Right cardiac atrium (tissue), 5 donors: ENCODE measurements at regions not wholly inside any gene's neighbourhood (a gene's known extent, or its start where the extent isn't known, plus 50 kb on each side); places are given as distances from the start of the nearest gene placed in this dataset.

Source experiments
- ATAC-seq, 2 donors: fragments of 200-7000 bp; cut with Tn5 transposase; one replicate each; pipeline versions ENCODE4 v1.8.0 to v1.9.1; 2020; ENCODE audit warnings: moderate library complexity in 2 of 2, mild to moderate bottlenecking in 1 of 2
- DNase-seq, 3 donors: peaks; one replicate each; pipeline ENCODE4 v3.0.0-alpha.2; 2020
- H3K27ac ChIP-seq: one replicate; pipeline ENCODE4 v1.5.1; 2013; ENCODE audit warnings: mild to moderate bottlenecking, low read length, control low read depth, moderate library complexity
- H3K27me3 ChIP-seq: one replicate; pipeline ENCODE4 v1.6.1; 2013; ENCODE audit not compliant: control insufficient read depth, insufficient read depth
- H3K4me1 ChIP-seq: one replicate; pipeline ENCODE4 v1.6.1; 2013; ENCODE audit warnings: low read length; ENCODE audit not compliant: control insufficient read depth, insufficient read depth
- H3K4me3 ChIP-seq: one replicate; pipeline ENCODE4 v1.5.1; 2013; ENCODE audit warnings: low read length, control low read depth
- H3K9me3 ChIP-seq: one replicate; pipeline ENCODE4 v1.6.1; 2013; ENCODE audit warnings: low read length; ENCODE audit not compliant: control insufficient read depth
- WGBS: extraction: QIAGEN DNeasy Blood & Tissue Kit; methylation state at CpG from one replicate; pipeline ENCODE4 v1.1.7; 2013; 5-methylcytosine and 5-hydroxymethylcytosine counted together
- intact Hi-C, 4 donors: fragments of 100-400 bp; cut with DNase I; formaldehyde crosslinking; loops; one replicate each; pipeline versions ENCODE4 v1.11.0 to v1.14.0; 2022 to 2023
- donor health status: healthy with polysubstance abuse.
- donor health status: DM: no; HTN: yes; CAD: no.
- donor health status: DM: no; HTN: no; CAD: no.
- donor health status: DM: no; HTN: yes; CAD: no; lungs with severe emphysema.
- donor health status: DM: yes; HTN: yes; CAD: no.

DNA sequence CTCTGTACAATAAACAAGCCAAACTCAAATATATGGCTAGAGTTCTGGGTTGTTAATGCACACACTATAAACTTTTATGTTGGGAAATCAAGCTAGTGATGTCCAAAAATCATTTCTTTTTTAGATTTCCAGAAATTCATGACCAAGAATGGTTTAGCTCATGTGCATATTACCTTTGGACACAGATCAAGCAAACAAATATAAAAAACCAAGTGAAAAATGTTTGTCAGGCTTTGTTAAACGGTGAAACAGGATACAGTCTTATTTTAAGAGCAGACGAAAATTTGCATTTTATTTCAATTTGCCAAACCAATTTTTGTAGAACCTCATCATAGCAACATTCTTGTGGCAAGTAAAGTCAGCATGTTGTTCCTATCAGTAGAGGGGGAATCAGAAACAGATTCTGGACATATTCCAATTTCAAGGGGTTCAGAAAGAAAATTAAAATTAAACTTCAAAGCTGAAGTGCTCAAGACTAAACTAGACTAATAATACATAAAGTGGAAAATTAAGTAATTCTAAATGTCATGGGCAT lies 413.6 kb downstream of the TRIML1 start:
- 51% methylated on average over 2 of the region's 2 CpGs for WGBS
- DNase-seq (no peak), ATAC-seq (no peak)
- Histone ChIP-seq H3K27ac (no peak overlapping the region), H3K4me3 (no peak overlapping the region), H3K9me3 (no peaks in the 10 kb centered on the region), H3K4me1 (no peaks in the 10 kb centered on the region), H3K27me3 (no peaks in the 10 kb centered on the region)
- intact Hi-C loops, result no loop called here

DNA sequence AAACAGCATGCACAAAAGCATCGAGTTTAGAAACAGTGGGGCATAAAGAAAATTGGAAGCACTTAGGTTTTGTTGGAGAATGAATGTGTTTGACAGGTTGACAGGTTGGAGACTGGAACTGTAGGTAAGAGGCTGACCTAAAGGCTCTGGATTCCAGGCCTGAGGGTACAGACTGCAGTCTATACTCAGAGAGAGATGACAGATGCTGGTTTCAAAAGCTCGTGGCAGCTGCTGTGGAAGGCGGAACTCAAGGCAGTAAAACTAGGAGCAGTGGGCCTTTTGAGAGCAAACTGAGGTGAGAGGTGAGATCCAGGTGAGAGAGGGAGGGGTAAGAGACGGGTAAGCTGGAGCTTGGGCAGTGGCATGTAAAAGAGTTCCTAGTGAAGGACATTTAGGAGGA lies 415.2 kb downstream of the TRIML1 start:
- no peaks in the 10 kb centered on the region for H3K4me1 ChIP-seq
- H3K4me3 ChIP-seq, result no peak overlapping the region
- DNase-seq (no peak), ATAC-seq (no peak)
- no peaks in the 10 kb centered on the region for H3K27me3 ChIP-seq
- H3K9me3 ChIP-seq, result no peaks in the 10 kb centered on the region
- H3K27ac ChIP-seq, result no peak overlapping the region
- WGBS, result 67% methylated on average over 4 of the region's 4 CpGs
- intact Hi-C loops, result no loop called here

DNA sequence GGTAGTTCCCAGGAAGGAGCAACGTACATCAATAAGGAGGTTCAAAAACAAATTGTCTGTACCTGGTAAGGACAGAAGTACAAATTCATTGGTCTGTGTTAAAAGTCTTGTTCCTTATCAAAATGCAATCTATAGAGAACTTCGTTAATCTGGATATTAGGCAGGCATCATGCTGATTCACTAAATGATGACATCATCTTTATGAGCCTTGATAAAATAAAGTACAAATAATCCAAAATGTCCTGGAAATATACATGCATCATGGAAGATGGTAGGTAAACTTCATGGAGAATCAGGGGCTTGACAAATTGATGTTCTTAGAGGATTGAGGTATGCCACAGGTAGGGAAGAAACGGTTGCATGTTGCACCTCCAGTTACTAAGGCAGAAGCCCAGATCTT lies 433.9 kb downstream of the TRIML1 start:
- H3K27ac ChIP-seq, result no peak overlapping the region
- no peaks in the 10 kb centered on the region for H3K4me1 ChIP-seq
- intact Hi-C loops, result no loop called here
- H3K4me3 ChIP-seq, result no peak overlapping the region
- WGBS, result 64% methylated on average over 3 of the region's 3 CpGs
- no peaks in the 10 kb centered on the region for H3K27me3 ChIP-seq
- DNase-seq (no peak), ATAC-seq (no peak)
- no peaks in the 10 kb centered on the region for H3K9me3 ChIP-seq

DNA sequence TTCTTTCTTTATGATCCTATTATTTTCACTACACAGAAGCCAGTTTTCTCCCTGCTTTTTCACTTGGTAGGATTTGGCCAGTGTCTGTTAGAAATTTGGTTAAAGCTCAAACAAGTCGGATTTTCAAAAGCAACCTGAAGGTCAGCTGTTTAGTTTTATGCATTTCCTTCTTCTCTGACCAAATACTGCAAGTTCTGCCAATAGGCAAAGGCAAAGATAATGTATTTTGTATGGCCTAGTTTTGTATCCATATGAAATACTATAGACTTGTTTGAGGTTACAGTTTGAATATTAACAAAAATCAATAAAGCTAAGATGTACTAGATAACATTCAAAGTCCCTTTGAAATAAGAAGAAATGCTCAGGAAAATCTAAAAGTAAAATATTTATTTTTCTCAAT lies 439.4 kb downstream of the TRIML1 start:
- Histone ChIP-seq H3K4me1 (no peaks in the 10 kb centered on the region), H3K27me3 (no peaks in the 10 kb centered on the region), H3K27ac (no peak overlapping the region), H3K9me3 (no peaks in the 10 kb centered on the region), H3K4me3 (no peak overlapping the region)
- ATAC-seq (no peak), DNase-seq (no peak)
- 51% methylated on average over 1 of the region's 1 CpG for WGBS
- intact Hi-C loops, result no loop called here

DNA sequence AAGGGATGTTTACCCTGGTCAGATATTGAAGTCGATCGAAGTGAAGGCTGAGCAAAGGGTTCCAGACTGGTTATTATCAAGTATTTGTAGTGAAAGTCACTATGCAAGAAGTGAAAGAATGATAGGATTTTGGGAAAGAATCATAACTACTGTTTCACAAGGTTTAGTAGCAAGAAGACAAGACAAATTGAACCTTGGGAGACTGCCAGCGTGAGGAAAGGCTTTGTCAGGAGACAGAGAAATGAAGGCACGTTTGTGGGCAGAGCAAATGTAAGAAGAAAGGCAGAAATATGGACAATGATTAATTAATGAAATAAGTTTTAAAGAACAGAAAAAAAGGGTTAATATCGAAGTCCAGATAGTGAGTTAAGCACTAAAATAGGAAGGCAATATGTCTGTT lies 456.8 kb downstream of the TRIML1 start:
- no peaks in the 10 kb centered on the region for H3K27me3 ChIP-seq
- no peaks in the 10 kb centered on the region for H3K9me3 ChIP-seq
- no peak overlapping the region for H3K4me3 ChIP-seq
- no peak overlapping the region for H3K27ac ChIP-seq
- WGBS, result 64% methylated on average over 5 of the region's 5 CpGs
- intact Hi-C loops, result no loop called here
- no peaks in the 10 kb centered on the region for H3K4me1 ChIP-seq
- ATAC-seq (no peak), DNase-seq (no peak)

DNA sequence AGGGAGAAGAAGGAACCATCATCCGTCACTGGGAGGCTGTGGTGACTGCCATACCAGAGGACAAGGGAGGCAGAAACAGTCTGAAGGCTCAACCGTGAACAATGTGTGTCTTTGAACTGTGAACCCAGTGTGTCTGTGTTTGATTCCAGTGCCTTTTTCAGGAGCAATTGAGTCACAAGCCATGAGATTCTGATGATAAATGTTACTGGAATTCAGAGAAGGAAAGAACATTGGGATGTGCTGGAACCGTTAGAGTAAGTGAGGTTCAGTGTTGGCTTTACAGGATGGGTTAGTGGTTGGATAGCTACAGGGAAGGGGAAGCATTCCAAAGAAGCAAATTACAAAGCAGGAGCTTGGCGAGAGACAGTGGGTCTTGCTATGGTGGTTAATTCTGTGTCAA lies 464.4 kb downstream of the TRIML1 start:
- no peak for DNase-seq
- no peaks in the 10 kb centered on the region for H3K4me1 ChIP-seq
- no peak overlapping the region for H3K4me3 ChIP-seq
- ATAC-seq, result no peak
- intact Hi-C loops, result no loop called here
- no peak overlapping the region for H3K27ac ChIP-seq
- no peaks in the 10 kb centered on the region for H3K9me3 ChIP-seq
- 76% methylated on average over 4 of the region's 4 CpGs for WGBS
- no peaks in the 10 kb centered on the region for H3K27me3 ChIP-seq

DNA sequence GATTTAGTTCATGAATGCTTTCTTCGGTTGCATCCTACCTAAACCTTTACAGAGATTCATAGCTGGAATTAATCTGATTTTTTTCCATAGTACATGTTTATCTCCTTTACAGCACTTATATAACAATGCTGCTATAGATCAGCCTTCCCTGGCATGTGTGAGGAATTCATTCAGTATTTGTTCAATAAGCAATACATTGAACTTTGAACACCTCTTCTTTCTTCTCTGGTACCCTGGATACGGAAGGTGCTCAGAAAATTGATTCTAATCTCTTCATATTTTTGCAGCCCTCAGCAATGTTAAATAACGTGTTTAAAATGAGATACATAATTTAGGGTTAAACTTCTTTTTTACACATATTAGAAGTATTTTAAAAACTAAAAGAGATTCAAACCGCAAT lies 467.4 kb downstream of the TRIML1 start:
- no peak for ATAC-seq
- Histone ChIP-seq H3K4me3 (no peak overlapping the region), H3K9me3 (no peaks in the 10 kb centered on the region), H3K27ac (no peak overlapping the region), H3K27me3 (no peaks in the 10 kb centered on the region), H3K4me1 (no peaks in the 10 kb centered on the region)
- intact Hi-C loops, result no loop called here
- DNase-seq, result no peak
- 86% methylated on average over 4 of the region's 4 CpGs for WGBS

DNA sequence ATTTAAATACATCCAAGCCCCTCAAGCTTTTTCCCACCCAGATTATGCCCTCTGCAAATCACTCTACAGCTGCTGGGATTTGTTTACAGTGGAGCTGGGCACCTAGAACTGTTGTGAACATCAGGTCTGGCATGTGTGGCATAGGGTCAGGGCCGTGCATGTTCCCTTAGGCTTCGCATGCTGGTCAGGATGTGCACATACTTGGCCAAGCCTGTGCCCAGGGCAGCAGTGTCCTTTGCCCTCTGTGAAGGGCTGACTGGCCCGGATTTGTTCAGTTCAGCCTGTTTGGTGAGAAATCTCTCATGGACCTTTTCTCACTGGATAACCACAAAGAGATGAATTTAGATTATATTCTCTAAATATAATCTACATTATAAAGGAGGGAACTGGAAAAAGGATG lies 471.9 kb downstream of the TRIML1 start:
- DNase-seq, result no peak
- H3K27ac ChIP-seq, result no peak overlapping the region
- H3K27me3 ChIP-seq, result no peaks in the 10 kb centered on the region
- 72% methylated on average over 3 of the region's 3 CpGs for WGBS
- intact Hi-C loops, result no loop called here
- H3K4me1 ChIP-seq, result no peaks in the 10 kb centered on the region
- no peaks in the 10 kb centered on the region for H3K9me3 ChIP-seq
- no peak for ATAC-seq
- no peak overlapping the region for H3K4me3 ChIP-seq

DNA sequence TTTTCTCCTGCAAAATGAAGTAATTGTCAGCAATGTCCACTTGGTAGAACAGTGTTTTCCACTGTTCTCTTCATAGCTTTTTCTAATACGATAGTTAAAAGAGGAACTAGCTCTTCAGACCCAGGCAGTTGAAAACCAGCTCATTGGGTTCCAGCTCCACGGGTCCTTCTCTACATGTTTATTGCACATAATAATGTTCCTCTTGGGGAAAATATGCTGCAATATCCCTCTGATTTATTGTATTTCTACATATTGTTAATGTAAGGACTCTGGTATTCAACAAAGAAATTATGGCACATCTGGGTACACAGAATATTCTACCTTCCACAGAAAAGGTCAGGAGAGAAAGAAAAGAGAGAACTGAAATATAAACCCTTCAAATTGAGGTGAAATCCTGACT lies 473.4 kb downstream of the TRIML1 start:
- no peak for ATAC-seq
- WGBS, result 76% methylated on average over 2 of the region's 2 CpGs
- intact Hi-C loops, result no loop called here

DNA sequence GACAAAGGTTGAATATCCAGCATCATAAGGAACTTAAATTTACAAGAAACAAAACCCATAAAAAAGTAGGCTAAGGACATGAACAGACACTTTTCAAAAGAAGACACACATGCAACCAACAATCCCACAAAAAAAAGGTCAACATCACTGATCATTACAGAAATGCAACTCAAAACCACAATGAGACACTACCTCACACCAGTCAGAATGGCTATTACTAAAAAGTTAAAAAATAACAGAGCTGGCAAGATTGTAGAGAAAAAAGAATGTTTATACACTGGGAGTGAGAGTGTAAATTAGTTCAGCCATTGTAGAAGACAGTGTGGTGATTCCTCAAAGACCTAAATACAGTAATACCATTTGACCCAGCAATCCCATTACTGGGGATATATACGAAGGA lies 474.7 kb downstream of the TRIML1 start:
- Histone ChIP-seq H3K27ac (no peak overlapping the region), H3K4me3 (no peak overlapping the region), H3K4me1 (no peaks in the 10 kb centered on the region), H3K27me3 (no peaks in the 10 kb centered on the region), H3K9me3 (no peaks in the 10 kb centered on the region)
- no peak for DNase-seq
- intact Hi-C loops, result no loop called here
- no peak for ATAC-seq
- 89% methylated on average over 1 of the region's 1 CpG for WGBS

More for the DNA sequence above, 473.4 kb downstream of the TRIML1 start:
- H3K27ac ChIP-seq, result no peak overlapping the region
- H3K4me3 ChIP-seq, result no peak overlapping the region
- H3K9me3 ChIP-seq, result no peaks in the 10 kb centered on the region
- H3K27me3 ChIP-seq, result no peaks in the 10 kb centered on the region
- no peaks in the 10 kb centered on the region for H3K4me1 ChIP-seq
- no peak for DNase-seq

DNA sequence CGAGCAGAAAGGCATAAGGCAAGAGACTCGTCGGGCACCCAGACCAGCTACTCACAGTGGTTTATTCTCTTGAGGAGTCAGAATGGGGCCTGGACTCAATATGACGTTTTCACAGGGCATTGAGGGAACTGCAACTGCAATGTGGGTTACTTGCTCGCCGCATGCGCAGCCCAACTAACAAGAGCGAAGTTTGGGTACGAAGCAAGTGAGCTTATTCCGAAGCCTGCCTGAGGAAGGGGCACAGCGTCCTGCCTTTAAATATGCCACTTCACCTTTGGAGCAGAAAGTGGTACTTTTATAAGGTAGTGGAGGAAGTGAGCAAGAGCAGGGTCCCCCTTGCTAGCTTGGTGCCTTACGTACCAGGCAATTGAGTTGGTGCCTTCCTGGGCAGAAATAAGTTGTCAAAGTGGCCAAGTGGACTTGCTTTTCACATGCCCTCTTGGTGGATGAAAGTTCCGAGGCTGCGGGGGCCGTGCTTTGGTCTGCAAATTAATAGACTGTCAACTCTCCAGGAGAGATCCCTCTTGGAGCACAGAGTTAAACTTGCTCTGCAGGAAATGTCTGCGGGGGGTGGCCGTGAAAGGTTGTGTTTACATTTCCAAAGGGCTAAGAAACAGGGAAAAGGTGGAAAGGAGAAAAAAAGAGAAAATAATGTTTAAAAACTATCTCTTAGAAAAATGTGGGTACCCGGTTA lies 480.4 kb downstream of the TRIML1 start:
- ATAC-seq (no peak), DNase-seq (no peak)
- Histone ChIP-seq H3K9me3 (no peaks in the 10 kb centered on the region), H3K4me3 (no peak overlapping the region), H3K4me1 (no peaks in the 10 kb centered on the region), H3K27ac (no peak overlapping the region), H3K27me3 (no peaks in the 10 kb centered on the region)
- 61% methylated on average over 18 of the region's 18 CpGs for WGBS
- intact Hi-C loops, result no loop called here

DNA sequence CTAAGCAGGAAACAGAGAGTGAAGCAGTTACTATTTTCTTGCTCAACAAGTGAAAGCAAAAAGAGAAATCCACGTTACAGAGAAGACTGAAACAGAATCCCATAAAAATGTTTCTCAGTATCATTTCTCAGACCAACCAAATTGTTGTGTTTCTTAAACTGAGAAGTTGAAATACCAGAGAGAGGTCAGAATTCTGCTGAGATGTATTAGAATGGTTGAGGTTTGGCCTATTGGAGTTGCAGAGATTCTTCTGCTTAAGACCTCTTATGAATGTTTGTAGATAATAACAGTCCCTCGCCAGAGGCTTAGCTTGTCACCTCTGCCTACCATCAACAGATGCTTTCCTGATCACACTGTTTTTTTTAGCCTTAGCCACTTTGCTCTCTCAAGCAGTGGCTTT lies 481.4 kb downstream of the TRIML1 start:
- ATAC-seq, result no peak
- H3K4me1 ChIP-seq, result no peaks in the 10 kb centered on the region
- WGBS, result 46% methylated on average over 2 of the region's 2 CpGs

More for the DNA sequence above, 481.4 kb downstream of the TRIML1 start:
- Histone ChIP-seq H3K9me3 (no peaks in the 10 kb centered on the region), H3K27ac (no peak overlapping the region), H3K4me3 (no peak overlapping the region), H3K27me3 (no peaks in the 10 kb centered on the region)
- no peak for DNase-seq
- intact Hi-C loops, result no loop called here
